ENCODE measurements at regions not wholly inside any gene's neighbourhood (a gene's known extent, or its start where the extent isn't known, plus 50 kb on each side); places are given as distances from the start of the nearest gene placed in this dataset.

DNA sequence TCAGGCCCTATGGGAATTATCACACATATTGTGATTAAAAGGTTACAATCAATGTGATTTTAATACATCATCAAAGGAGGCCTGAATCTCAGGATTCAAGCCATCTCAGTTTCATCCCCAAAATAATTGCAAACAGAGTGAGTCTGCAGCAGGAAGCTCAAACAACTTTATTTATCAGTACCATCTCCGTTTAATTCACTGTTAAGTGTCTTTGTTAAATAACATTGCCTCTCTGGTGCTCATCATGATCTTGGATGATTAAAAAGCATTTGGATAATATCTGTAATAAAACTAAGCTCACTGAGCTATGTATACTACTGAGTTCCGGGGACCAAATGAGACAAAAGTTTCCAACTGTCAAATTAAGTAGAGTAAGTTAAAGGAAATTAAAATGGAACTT is 817.8 kb upstream of the CNTNAP5 start:
- TF ChIP-seq, protein P1, sequence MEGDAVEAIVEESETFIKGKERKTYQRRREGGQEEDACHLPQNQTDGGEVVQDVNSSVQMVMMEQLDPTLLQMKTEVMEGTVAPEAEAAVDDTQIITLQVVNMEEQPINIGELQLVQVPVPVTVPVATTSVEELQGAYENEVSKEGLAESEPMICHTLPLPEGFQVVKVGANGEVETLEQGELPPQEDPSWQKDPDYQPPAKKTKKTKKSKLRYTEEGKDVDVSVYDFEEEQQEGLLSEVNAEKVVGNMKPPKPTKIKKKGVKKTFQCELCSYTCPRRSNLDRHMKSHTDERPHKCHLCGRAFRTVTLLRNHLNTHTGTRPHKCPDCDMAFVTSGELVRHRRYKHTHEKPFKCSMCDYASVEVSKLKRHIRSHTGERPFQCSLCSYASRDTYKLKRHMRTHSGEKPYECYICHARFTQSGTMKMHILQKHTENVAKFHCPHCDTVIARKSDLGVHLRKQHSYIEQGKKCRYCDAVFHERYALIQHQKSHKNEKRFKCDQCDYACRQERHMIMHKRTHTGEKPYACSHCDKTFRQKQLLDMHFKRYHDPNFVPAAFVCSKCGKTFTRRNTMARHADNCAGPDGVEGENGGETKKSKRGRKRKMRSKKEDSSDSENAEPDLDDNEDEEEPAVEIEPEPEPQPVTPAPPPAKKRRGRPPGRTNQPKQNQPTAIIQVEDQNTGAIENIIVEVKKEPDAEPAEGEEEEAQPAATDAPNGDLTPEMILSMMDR (IDR thresholded peaks at IDR 0.05 in 2 of 3, conservative IDR thresholded peaks at IDR 0.05 in 1 of 3; ENCODE audit: insufficient read depth in 2 of 3, low read depth in 1 of 3, low read length in 3 of 3) = no peak
- TF ChIP-seq, protein P2, sequence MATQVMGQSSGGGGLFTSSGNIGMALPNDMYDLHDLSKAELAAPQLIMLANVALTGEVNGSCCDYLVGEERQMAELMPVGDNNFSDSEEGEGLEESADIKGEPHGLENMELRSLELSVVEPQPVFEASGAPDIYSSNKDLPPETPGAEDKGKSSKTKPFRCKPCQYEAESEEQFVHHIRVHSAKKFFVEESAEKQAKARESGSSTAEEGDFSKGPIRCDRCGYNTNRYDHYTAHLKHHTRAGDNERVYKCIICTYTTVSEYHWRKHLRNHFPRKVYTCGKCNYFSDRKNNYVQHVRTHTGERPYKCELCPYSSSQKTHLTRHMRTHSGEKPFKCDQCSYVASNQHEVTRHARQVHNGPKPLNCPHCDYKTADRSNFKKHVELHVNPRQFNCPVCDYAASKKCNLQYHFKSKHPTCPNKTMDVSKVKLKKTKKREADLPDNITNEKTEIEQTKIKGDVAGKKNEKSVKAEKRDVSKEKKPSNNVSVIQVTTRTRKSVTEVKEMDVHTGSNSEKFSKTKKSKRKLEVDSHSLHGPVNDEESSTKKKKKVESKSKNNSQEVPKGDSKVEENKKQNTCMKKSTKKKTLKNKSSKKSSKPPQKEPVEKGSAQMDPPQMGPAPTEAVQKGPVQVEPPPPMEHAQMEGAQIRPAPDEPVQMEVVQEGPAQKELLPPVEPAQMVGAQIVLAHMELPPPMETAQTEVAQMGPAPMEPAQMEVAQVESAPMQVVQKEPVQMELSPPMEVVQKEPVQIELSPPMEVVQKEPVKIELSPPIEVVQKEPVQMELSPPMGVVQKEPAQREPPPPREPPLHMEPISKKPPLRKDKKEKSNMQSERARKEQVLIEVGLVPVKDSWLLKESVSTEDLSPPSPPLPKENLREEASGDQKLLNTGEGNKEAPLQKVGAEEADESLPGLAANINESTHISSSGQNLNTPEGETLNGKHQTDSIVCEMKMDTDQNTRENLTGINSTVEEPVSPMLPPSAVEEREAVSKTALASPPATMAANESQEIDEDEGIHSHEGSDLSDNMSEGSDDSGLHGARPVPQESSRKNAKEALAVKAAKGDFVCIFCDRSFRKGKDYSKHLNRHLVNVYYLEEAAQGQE (IDR thresholded peaks at IDR 0.05; ENCODE audit: borderline replicate concordance) = no peak
- TF ChIP-seq, protein P2 (CRISPR knock-in tag; IDR thresholded peaks at IDR 0.05; ENCODE audit: low read depth) = no peak
- TF ChIP-seq, protein P3, sequence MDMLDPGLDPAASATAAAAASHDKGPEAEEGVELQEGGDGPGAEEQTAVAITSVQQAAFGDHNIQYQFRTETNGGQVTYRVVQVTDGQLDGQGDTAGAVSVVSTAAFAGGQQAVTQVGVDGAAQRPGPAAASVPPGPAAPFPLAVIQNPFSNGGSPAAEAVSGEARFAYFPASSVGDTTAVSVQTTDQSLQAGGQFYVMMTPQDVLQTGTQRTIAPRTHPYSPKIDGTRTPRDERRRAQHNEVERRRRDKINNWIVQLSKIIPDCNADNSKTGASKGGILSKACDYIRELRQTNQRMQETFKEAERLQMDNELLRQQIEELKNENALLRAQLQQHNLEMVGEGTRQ (CRISPR knock-in tag; IDR thresholded peaks at IDR 0.05) = no peak
- no peak for TF ChIP-seq RAD21 (CRISPR knock-in tag; conservative IDR thresholded peaks at IDR 0.05 in 1 of 2, IDR thresholded peaks at IDR 0.05 in 1 of 2)
- no peak for TF ChIP-seq TRIM28 (IDR thresholded peaks at IDR 0.05)
- TF ChIP-seq ASH1L (IDR thresholded peaks at IDR 0.05; ENCODE audit: borderline replicate concordance, low read depth, partially characterized antibody) = no peak
- no peak for TF ChIP-seq SMAD1 (IDR thresholded peaks at IDR 0.05; ENCODE audit: low read depth, low read length, partially characterized antibody)
- no peak for TF ChIP-seq EZH2 (IDR thresholded peaks at IDR 0.05; ENCODE audit: borderline replicate concordance, low read depth, low read length)
- TF ChIP-seq, protein P4, sequence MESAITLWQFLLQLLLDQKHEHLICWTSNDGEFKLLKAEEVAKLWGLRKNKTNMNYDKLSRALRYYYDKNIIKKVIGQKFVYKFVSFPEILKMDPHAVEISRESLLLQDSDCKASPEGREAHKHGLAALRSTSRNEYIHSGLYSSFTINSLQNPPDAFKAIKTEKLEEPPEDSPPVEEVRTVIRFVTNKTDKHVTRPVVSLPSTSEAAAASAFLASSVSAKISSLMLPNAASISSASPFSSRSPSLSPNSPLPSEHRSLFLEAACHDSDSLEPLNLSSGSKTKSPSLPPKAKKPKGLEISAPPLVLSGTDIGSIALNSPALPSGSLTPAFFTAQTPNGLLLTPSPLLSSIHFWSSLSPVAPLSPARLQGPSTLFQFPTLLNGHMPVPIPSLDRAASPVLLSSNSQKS (CRISPR knock-in tag; IDR thresholded peaks at IDR 0.05) = no peak
- TF ChIP-seq SMAD4 (CRISPR knock-in tag; conservative IDR thresholded peaks at IDR 0.05) = no peak
- TF ChIP-seq MAZ (CRISPR knock-in tag; conservative IDR thresholded peaks at IDR 0.05 in 1 of 2, IDR thresholded peaks at IDR 0.05 in 1 of 2) = no peak
- no peak for TF ChIP-seq ZNF431 (CRISPR knock-in tag; IDR thresholded peaks at IDR 0.05)
